Mucosa of stomach (tissue), 1 donor: ENCODE measurements at regions not wholly inside any gene's neighbourhood (a gene's known extent, or its start where the extent isn't known, plus 50 kb on each side); places are given as distances from the start of the nearest gene placed in this dataset.

Source experiments
- H3K27me3 ChIP-seq: one replicate; pipeline ENCODE4 v1.7.0; 2013; ENCODE audit warnings: mild to moderate bottlenecking, low read length; ENCODE audit not compliant: control insufficient read depth, insufficient read depth
- H3K36me3 ChIP-seq: one replicate; pipeline ENCODE4 v1.7.0; 2013; ENCODE audit warnings: low read length; ENCODE audit not compliant: control insufficient read depth, insufficient read depth
- H3K4me1 ChIP-seq: one replicate; pipeline ENCODE4 v1.7.0; 2013; ENCODE audit warnings: mild to moderate bottlenecking, low read length; ENCODE audit not compliant: control insufficient read depth, insufficient read depth
- H3K4me3 ChIP-seq: one replicate; pipeline ENCODE4 v1.7.0; 2013; ENCODE audit warnings: low read length
- H3K9ac ChIP-seq: one replicate; pipeline ENCODE4 v1.7.0; 2013; ENCODE audit warnings: mild to moderate bottlenecking, low read length, moderate library complexity
- H3K9me3 ChIP-seq: one replicate; pipeline ENCODE4 v1.7.0; 2013; ENCODE audit warnings: mild to moderate bottlenecking, low read length, moderate library complexity; ENCODE audit not compliant: control insufficient read depth
- donor health status: Pancreatic carcinoma.

DNA sequence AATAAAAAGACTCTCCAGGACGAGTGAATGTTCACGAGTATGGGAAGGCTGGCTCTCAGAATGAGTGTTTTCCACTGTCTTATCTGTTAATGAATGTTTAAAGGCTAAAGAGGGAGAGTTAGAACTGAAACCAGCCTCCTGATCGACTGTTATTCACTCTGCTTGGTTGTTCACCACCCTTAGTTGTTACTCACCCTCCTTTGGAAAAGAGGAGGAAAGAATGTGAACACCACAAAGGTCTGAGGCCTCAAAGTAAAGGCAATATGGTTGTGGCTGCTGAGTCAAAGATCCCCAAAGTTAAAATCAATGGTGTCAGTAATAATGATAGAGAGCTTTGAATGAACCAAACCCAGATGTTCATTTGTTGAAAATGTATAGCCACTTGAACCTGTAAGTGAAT lies 1793.2 kb upstream of the PCDH20 start:
- Histone ChIP-seq H3K4me1 (no peaks in the 10 kb centered on the region), H3K9ac (no peak overlapping the region), H3K9me3 (no peaks in the 10 kb centered on the region), H3K36me3 (no peaks in the 10 kb centered on the region), H3K4me3 (no peak overlapping the region), H3K27me3 (no peaks in the 10 kb centered on the region)

- H3K27me3 ChIP-seq: no peaks in the 10 kb centered on the region
Observed at GRCh38 chr13:63206461-63206860, 1790.8 kb upstream of the PCDH20 start.

GRCh38 chr13:63201493-63201892 lies 1785.8 kb upstream of the PCDH20 start:
- Histone ChIP-seq H3K4me3 (no peak overlapping the region), H3K9ac (no peak overlapping the region), H3K36me3 (no peaks in the 10 kb centered on the region), H3K27me3 (no peaks in the 10 kb centered on the region), H3K9me3 (no peaks in the 10 kb centered on the region), H3K4me1 (no peaks in the 10 kb centered on the region)

More at GRCh38 chr13:63206461-63206860, 1790.8 kb upstream of the PCDH20 start:
- Histone ChIP-seq H3K9ac (no peak overlapping the region), H3K4me1 (no peaks in the 10 kb centered on the region), H3K9me3 (no peaks in the 10 kb centered on the region), H3K36me3 (no peaks in the 10 kb centered on the region), H3K4me3 (no peak overlapping the region)

- no peak overlapping the region for H3K4me3 ChIP-seq
- no peak overlapping the region for H3K9ac ChIP-seq
- no peaks in the 10 kb centered on the region for H3K27me3 ChIP-seq
- H3K36me3 ChIP-seq: no peaks in the 10 kb centered on the region
- no peaks in the 10 kb centered on the region for H3K9me3 ChIP-seq
- no peaks in the 10 kb centered on the region for H3K4me1 ChIP-seq
Observed at GRCh38 chr13:63199508-63199907, 1783.9 kb upstream of the PCDH20 start.

GRCh38 chr13:63198071-63198470 lies 1782.4 kb upstream of the PCDH20 start:
- Histone ChIP-seq H3K36me3 (no peaks in the 10 kb centered on the region), H3K9me3 (no peaks in the 10 kb centered on the region)

GRCh38 chr13:63195726-63196125 lies 1780.1 kb upstream of the PCDH20 start:
- Histone ChIP-seq H3K9me3 (no peaks in the 10 kb centered on the region), H3K36me3 (no peaks in the 10 kb centered on the region), H3K4me1 (no peaks in the 10 kb centered on the region), H3K27me3 (no peaks in the 10 kb centered on the region), H3K9ac (no peak overlapping the region), H3K4me3 (no peak overlapping the region)

More at GRCh38 chr13:63198071-63198470, 1782.4 kb upstream of the PCDH20 start:
- H3K27me3 ChIP-seq: no peaks in the 10 kb centered on the region
- no peaks in the 10 kb centered on the region for H3K4me1 ChIP-seq
- no peak overlapping the region for H3K9ac ChIP-seq
- H3K4me3 ChIP-seq: no peak overlapping the region

GRCh38 chr13:63190742-63191141 lies 1775.1 kb upstream of the PCDH20 start:
- Histone ChIP-seq H3K4me1 (no peaks in the 10 kb centered on the region), H3K27me3 (no peaks in the 10 kb centered on the region), H3K36me3 (no peaks in the 10 kb centered on the region), H3K4me3 (no peak overlapping the region), H3K9ac (no peak overlapping the region), H3K9me3 (no peaks in the 10 kb centered on the region)

- Histone ChIP-seq H3K9me3 (no peaks in the 10 kb centered on the region), H3K4me1 (no peaks in the 10 kb centered on the region), H3K36me3 (no peaks in the 10 kb centered on the region)
Observed at GRCh38 chr13:63190219-63190618, 1774.6 kb upstream of the PCDH20 start.

GRCh38 chr13:63189712-63190111 lies 1774.1 kb upstream of the PCDH20 start:
- no peak overlapping the region for H3K9ac ChIP-seq
- H3K4me1 ChIP-seq: no peaks in the 10 kb centered on the region
- no peaks in the 10 kb centered on the region for H3K36me3 ChIP-seq
- H3K4me3 ChIP-seq: no peak overlapping the region
- H3K27me3 ChIP-seq: no peaks in the 10 kb centered on the region
- no peaks in the 10 kb centered on the region for H3K9me3 ChIP-seq

More at GRCh38 chr13:63190219-63190618, 1774.6 kb upstream of the PCDH20 start:
- Histone ChIP-seq H3K4me3 (no peak overlapping the region), H3K9ac (no peak overlapping the region), H3K27me3 (no peaks in the 10 kb centered on the region)

DNA sequence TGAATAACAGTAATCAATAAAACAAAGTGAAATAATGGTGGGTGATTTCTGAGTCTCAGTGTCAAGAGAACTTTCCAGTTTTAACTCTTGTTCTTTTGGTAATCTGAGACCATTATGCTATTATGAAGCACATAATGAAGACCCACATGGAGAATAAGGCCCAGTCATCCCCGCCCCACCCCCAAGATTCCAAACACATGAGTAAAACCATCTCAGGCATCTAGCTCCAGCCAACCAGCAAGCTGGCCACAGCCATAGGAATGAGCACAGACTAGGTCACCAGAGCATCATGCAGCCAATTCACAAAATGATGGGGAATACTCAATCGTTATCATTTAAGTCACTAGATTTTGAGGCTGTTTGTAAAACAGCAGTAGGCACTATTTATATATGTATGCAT lies 1769.0 kb upstream of the PCDH20 start:
- Histone ChIP-seq H3K9ac (no peak overlapping the region), H3K4me3 (no peak overlapping the region), H3K9me3 (no peaks in the 10 kb centered on the region), H3K27me3 (no peaks in the 10 kb centered on the region), H3K4me1 (no peaks in the 10 kb centered on the region), H3K36me3 (no peaks in the 10 kb centered on the region)

DNA sequence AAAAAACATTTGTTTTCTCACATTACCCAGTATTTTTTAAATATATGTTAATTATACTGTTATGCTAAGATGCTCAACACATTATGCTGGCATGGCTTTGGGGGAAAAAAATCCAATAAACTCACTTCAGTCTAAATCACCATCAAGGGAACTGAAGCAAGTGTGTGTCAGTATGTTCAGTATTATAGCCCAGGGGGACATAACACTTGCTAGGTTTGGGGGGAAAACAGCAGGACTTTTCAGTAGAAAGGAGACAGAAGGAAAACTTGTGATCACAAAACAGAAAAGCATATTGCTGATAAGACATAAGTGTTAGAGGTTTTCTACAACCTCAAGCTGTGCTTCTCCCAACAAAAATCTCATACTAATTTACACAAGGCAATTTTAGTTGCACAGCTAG lies 1759.9 kb upstream of the PCDH20 start:
- H3K9ac ChIP-seq: no peak overlapping the region
- H3K36me3 ChIP-seq: no peaks in the 10 kb centered on the region
- no peaks in the 10 kb centered on the region for H3K27me3 ChIP-seq
- H3K4me3 ChIP-seq: no peak overlapping the region
- no peaks in the 10 kb centered on the region for H3K9me3 ChIP-seq
- H3K4me1 ChIP-seq: no peaks in the 10 kb centered on the region

DNA sequence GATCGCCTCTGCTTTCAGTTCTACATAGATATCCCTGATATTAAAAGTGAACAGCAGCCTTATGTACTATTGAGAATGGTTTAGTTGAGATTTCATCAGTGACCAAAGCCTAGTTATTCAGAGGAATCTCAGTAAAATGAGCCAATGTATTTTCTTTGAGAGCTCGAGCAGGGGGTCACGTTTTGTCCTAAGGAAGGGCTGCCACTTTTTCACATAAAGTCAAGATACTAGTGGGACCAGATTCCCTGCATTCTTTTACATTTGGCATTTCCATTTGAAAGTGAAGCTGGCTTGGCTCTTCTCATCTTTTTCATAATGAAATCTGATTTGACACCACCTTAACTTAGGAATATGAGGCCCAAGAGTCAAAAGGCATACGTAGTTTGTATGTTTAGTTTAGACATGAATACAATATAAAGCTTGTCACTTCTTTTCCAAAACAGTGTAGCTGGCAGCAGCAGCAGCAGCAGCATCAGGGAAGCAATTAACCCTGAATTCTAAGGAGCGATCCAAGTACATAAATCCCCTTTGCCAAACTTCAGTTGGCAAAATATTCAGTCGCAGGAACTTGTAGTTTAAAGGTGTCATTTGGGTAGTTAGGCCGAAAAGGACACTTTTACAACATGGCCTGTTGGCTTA lies 1752.2 kb upstream of the PCDH20 start:
- Histone ChIP-seq H3K27me3 (no peaks in the 10 kb centered on the region), H3K9me3 (no peaks in the 10 kb centered on the region), H3K36me3 (no peaks in the 10 kb centered on the region), H3K4me1 (no peaks in the 10 kb centered on the region), H3K9ac (no peak overlapping the region), H3K4me3 (no peak overlapping the region)

DNA sequence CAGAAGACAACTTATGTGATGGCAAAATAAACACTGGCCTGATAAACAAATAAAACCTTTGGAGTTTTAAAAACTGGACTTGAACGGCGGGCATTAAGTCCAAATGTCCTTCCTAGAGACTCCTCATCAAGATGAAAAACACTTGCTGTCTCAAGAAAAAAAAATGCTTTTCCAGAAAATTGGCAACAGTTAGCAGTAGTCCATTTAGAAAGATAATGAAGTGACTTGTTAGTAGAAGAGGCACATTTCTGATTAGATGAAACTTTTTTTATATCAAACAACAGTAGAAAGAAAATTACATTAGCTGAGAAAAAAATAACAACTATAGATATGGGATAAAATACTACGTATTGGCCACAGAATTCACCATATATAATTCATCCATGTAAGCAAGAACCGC lies 1750.7 kb upstream of the PCDH20 start:
- Histone ChIP-seq H3K4me3 (no peak overlapping the region), H3K4me1 (no peaks in the 10 kb centered on the region), H3K9ac (no peak overlapping the region), H3K9me3 (no peaks in the 10 kb centered on the region), H3K27me3 (no peaks in the 10 kb centered on the region), H3K36me3 (no peaks in the 10 kb centered on the region)
